GM10248 (cell line): ENCODE measurements at regions not wholly inside any gene's neighbourhood (a gene's known extent, or its start where the extent isn't known, plus 50 kb on each side); places are given as distances from the start of the nearest gene placed in this dataset.

Experiments used
- CTCF ChIA-PET: fragments of 300-600 bp; sonication (Branson Sonifier 250); formaldehyde crosslinking; extraction: SDS; loops from one replicate; lab custom pipeline; 2021; ENCODE audit warnings: antibody characterized with exemption; lab: Yijun Ruan, JAX
- POLR2A ChIA-PET: fragments of 350-650 bp; sonication (Branson Sonifier 250); formaldehyde crosslinking; extraction: SDS; loops from one replicate; lab custom pipeline; 2020; ENCODE audit warnings: antibody characterized with exemption; lab: Yijun Ruan, JAX
- DNase-seq: peaks from one replicate; pipeline ENCODE4 v3.0.0; 2012; ENCODE audit errors: extremely low spot score
- TF ChIP-seq, protein P1 (sequence below): IDR thresholded peaks from 2 replicates; pipeline ENCODE4 v1.5.1; 2012; ENCODE audit warnings: mild to moderate bottlenecking, low read depth; ENCODE audit errors: extremely low read depth, missing control alignments, control extremely low read depth

- CTCF ChIA-PET: interaction anchor here (1.9 kb wide), 1 partner anchor 13 kb away, joined by 4 read pairs; no protein-coding TSS in a partner anchor
Measured at GRCh38 chrX:96563646-96564045, 121.0 kb upstream of the DIAPH2 start.

DNA sequence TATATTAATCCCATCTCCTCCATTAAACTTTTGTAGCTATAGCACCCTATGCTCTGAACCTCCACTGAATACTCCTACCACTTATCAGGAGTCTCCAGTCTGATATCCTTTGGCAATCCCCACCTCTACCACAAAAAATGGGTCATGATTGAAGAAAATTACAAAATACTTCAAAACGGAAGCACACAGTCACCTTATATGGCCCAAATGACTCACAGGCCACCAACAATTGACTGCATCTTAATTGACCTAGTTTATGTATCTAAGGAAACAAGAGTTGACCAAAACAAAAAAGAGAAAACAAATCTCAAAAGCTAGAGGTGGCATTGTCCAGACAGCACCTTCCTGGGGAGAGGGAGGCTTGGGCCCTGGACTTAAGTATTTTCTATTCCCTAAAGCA lies 120.0 kb upstream of the DIAPH2 start:
- no peak for DNase-seq
- TF ChIP-seq, protein P1, sequence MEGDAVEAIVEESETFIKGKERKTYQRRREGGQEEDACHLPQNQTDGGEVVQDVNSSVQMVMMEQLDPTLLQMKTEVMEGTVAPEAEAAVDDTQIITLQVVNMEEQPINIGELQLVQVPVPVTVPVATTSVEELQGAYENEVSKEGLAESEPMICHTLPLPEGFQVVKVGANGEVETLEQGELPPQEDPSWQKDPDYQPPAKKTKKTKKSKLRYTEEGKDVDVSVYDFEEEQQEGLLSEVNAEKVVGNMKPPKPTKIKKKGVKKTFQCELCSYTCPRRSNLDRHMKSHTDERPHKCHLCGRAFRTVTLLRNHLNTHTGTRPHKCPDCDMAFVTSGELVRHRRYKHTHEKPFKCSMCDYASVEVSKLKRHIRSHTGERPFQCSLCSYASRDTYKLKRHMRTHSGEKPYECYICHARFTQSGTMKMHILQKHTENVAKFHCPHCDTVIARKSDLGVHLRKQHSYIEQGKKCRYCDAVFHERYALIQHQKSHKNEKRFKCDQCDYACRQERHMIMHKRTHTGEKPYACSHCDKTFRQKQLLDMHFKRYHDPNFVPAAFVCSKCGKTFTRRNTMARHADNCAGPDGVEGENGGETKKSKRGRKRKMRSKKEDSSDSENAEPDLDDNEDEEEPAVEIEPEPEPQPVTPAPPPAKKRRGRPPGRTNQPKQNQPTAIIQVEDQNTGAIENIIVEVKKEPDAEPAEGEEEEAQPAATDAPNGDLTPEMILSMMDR: no peak
- POLR2A ChIA-PET: no interaction called here
- CTCF ChIA-PET: interaction anchor here (1.9 kb wide), 1 partner anchor 12 kb away, joined by 4 read pairs; no protein-coding TSS in a partner anchor

More at GRCh38 chrX:96563646-96564045, 121.0 kb upstream of the DIAPH2 start:
- TF ChIP-seq, protein P1: no peak
- POLR2A ChIA-PET: no interaction called here
- no peak for DNase-seq

GRCh38 chrX:96566878-96567277 lies 117.8 kb upstream of the DIAPH2 start:
- no peak for DNase-seq
- TF ChIP-seq, protein P1: no peak
- CTCF ChIA-PET: no interaction called here
- POLR2A ChIA-PET: no interaction called here

GRCh38 chrX:96568071-96568470 lies 116.6 kb upstream of the DIAPH2 start:
- CTCF ChIA-PET: no interaction called here
- no peak for DNase-seq

DNA sequence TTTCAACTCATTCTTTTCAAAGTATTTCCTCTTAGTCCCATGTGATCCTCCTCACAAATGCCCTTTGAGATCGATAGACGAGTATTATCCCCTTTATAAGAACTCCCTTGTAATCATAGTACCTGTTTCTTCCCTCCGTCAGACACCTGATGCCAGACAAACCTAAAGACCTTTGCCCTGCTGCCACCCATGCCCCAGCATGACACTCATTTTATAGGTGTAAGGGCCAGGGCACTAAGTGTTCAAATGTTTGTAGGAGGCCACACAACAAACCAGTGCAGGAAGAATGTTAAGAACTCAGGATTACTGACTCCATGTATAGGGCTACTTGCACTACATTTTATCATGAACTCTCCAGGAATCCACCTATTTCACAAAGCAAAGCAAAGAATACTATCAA lies 115.6 kb upstream of the DIAPH2 start:
- TF ChIP-seq, protein P1: no peak
- ChIA-PET POLR2A (no interaction called here), CTCF (no interaction called here)
- no peak for DNase-seq

More at GRCh38 chrX:96568071-96568470, 116.6 kb upstream of the DIAPH2 start:
- TF ChIP-seq, protein P1: no peak
- POLR2A ChIA-PET: no interaction called here

DNA sequence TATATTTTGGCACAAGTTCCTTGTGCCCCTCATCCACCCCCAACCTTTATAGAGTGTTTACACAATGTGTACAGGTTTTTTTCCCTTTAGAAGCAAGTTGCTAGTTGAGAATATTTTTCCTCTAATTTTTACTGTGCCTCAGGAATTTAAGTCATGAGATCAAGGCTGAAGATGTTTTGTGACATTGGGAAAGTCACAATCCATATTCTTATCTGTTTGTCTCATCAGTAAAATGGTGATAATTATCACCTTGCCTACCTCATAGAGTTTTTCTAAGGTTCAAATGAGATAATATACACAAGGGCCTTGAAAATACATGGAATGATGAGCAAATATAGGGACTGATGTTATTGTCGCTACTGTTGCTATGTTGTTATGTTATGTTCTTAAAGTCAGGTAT lies 109.6 kb upstream of the DIAPH2 start:
- CTCF ChIA-PET: no interaction called here

More for the DNA sequence above, 109.6 kb upstream of the DIAPH2 start:
- TF ChIP-seq, protein P1: no peak
- no peak for DNase-seq
- POLR2A ChIA-PET: no interaction called here
